ENCODE measurements at regions not wholly inside any gene's neighbourhood (a gene's known extent, or its start where the extent isn't known, plus 50 kb on each side); places are given as distances from the start of the nearest gene placed in this dataset.

GRCh38 chr14:104277416-104278213 lies 139.2 kb downstream of the KIF26A start:
- ChIA-PET CTCF (no interaction called here), POLR2A (no interaction called here)
- Histone ChIP-seq H3K4me3 (ENCODE audit: control extremely low read depth in 1 of 5, extremely low read depth in 1 of 5, insufficient read depth in 1 of 5, low read depth in 2 of 5, low read length in 4 of 5) (no peak overlapping the region), H3K4me2 (replicated peaks; ENCODE audit: low read depth, low read length, poor library complexity, severe bottlenecking) (no peak overlapping the region), H3K27ac (ENCODE audit: low read length in 2 of 2) (no peak overlapping the region), H3K79me2 (ENCODE audit: control insufficient read depth, insufficient read depth, low read length) (no peaks in the 10 kb centered on the region), H3K4me1 (ENCODE audit: control insufficient read depth in 2 of 2, insufficient read depth in 2 of 2, low read length in 2 of 2) (no peaks in the 10 kb centered on the region), H3K36me3 (replicated peaks in 1 of 2; ENCODE audit: control extremely low read depth in 1 of 2, control insufficient read depth in 1 of 2, extremely low read depth in 1 of 2, insufficient read depth in 2 of 2, low read length in 1 of 2) (no peaks in the 10 kb centered on the region), H2AFZ (ENCODE audit: insufficient read depth, low read depth, low read length, poor library complexity, severe bottlenecking) (no peak overlapping the region), H3K27me3 (replicated peaks in 1 of 4; ENCODE audit: control extremely low read depth in 1 of 4, control insufficient read depth in 3 of 4, insufficient read depth in 4 of 4, low read length in 3 of 4) (peaks cover 0 to 8% (median 1%) of the 10 kb centered on the region in 4 experiments), H4K20me1 (ENCODE audit: control insufficient read depth, insufficient read depth, low read length, poor library complexity, severe bottlenecking) (no peaks in the 10 kb centered on the region), H3K9me3 (ENCODE audit: control extremely low read depth in 1 of 3, control insufficient read depth in 2 of 3, insufficient read depth in 1 of 3, low read length in 2 of 3) (no peaks in the 10 kb centered on the region), H3K9ac (ENCODE audit: low read length) (no peak overlapping the region)
- no peaks in the 10 kb centered on the region for H3K4me1 Mint-ChIP-seq
- intact Hi-C loops (cut with micrococcal nuclease): no loop called here
- no peak for DNase-seq
- peaks cover 20% of the 10 kb centered on the region for H3K27me3 Mint-ChIP-seq
- H3K9me3 Mint-ChIP-seq (ENCODE audit: insufficient read depth): no peaks in the 10 kb centered on the region
- no peak for ATAC-seq (ENCODE audit: low read depth)
- TF ChIP-seq CTCF (IDR thresholded peaks at IDR 0.05): no peak
- no peak for TF ChIP-seq EZH2 (IDR thresholded peaks at IDR 0.05; ENCODE audit: borderline replicate concordance, insufficient read depth, low read depth, low read length, poor library complexity, severe bottlenecking)
- no peak overlapping the region for H3K4me3 Mint-ChIP-seq
- no peak overlapping the region for H3K27ac Mint-ChIP-seq
- WGBS (ENCODE audit: insufficient coverage): 85% methylated on average over 25 of the region's 30 CpGs

DNA sequence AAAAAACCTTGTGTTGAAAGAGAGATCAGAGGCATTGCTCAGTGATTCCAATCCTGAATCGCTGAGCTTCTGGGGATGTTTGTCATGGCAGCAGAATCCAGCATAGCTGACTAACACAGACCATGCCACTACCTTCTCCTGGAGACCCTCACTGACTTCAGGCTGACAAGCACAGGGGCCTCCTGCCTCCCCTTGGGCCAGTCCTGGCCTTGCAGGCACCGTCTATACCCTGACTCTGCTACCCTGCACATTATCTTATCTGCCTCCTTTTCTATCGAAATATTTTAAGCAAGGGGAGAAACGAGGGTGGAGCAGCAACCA lies 139.8 kb downstream of the KIF26A start:
- POLR2A ChIA-PET: no interaction called here
- DNase-seq: no peak
- intact Hi-C loops (cut with micrococcal nuclease): no loop called here

More for the DNA sequence above, 139.8 kb downstream of the KIF26A start:
- no peaks in the 10 kb centered on the region for H3K9me3 Mint-ChIP-seq (ENCODE audit: insufficient read depth)
- no peak overlapping the region for H3K9ac ChIP-seq (ENCODE audit: low read length)
- 79% methylated on average over 4 of the region's 4 CpGs for WGBS (ENCODE audit: insufficient coverage)
- peaks cover 20% of the 10 kb centered on the region for H3K27me3 Mint-ChIP-seq
- no peak overlapping the region for H2AFZ ChIP-seq (ENCODE audit: insufficient read depth, low read depth, low read length, poor library complexity, severe bottlenecking)
- no peaks in the 10 kb centered on the region for H3K79me2 ChIP-seq (ENCODE audit: control insufficient read depth, insufficient read depth, low read length)
- no peaks in the 10 kb centered on the region for H3K4me1 ChIP-seq (ENCODE audit: control insufficient read depth in 2 of 2, insufficient read depth in 2 of 2, low read length in 2 of 2)
- H3K4me1 Mint-ChIP-seq: no peaks in the 10 kb centered on the region
- no peak overlapping the region for H3K27ac ChIP-seq (ENCODE audit: low read length in 2 of 2)
- H3K9me3 ChIP-seq (ENCODE audit: control extremely low read depth in 1 of 3, control insufficient read depth in 2 of 3, insufficient read depth in 1 of 3, low read length in 2 of 3): no peaks in the 10 kb centered on the region
- no peaks in the 10 kb centered on the region for H3K36me3 ChIP-seq (replicated peaks in 1 of 2; ENCODE audit: control extremely low read depth in 1 of 2, control insufficient read depth in 1 of 2, extremely low read depth in 1 of 2, insufficient read depth in 2 of 2, low read length in 1 of 2)
- no peaks in the 10 kb centered on the region for H4K20me1 ChIP-seq (ENCODE audit: control insufficient read depth, insufficient read depth, low read length, poor library complexity, severe bottlenecking)
- H3K27me3 ChIP-seq (replicated peaks in 1 of 4; ENCODE audit: control extremely low read depth in 1 of 4, control insufficient read depth in 3 of 4, insufficient read depth in 4 of 4, low read length in 3 of 4): peaks cover 0 to 8% (median 1%) of the 10 kb centered on the region in 4 experiments
- ATAC-seq (ENCODE audit: low read depth): no peak
- TF ChIP-seq EZH2 (IDR thresholded peaks at IDR 0.05; ENCODE audit: borderline replicate concordance, insufficient read depth, low read depth, low read length, poor library complexity, severe bottlenecking): no peak
- no peak for TF ChIP-seq CTCF (IDR thresholded peaks at IDR 0.05)
- CTCF ChIA-PET: no interaction called here
- H3K4me2 ChIP-seq (replicated peaks; ENCODE audit: low read depth, low read length, poor library complexity, severe bottlenecking): no peak overlapping the region
- H3K27ac Mint-ChIP-seq: no peak overlapping the region
- H3K4me3 Mint-ChIP-seq: no peak overlapping the region
- H3K4me3 ChIP-seq (ENCODE audit: control extremely low read depth in 1 of 5, extremely low read depth in 1 of 5, insufficient read depth in 1 of 5, low read depth in 2 of 5, low read length in 4 of 5): no peak overlapping the region
